Activated T-cell treated with anti-CD3 and anti-CD28 coated beads, Interleukin-2, amount 50 U/mL, for 24 hours (primary cell): ENCODE measurements at regions not wholly inside any gene's neighbourhood (a gene's known extent, or its start where the extent isn't known, plus 50 kb on each side); places are given as distances from the start of the nearest gene placed in this dataset.

ENCODE experiments used
- DNase-seq: peaks from one replicate; pipeline ENCODE4 v3.0.0-alpha.2; 2020
- H3K27ac Mint-ChIP-seq: 2 replicates; pipeline ENCODE4 v1.8.0; 2020; ENCODE audit warnings: mild to moderate bottlenecking, mixed read lengths
- H3K27me3 Mint-ChIP-seq: 2 replicates; pipeline ENCODE4 v1.8.0; 2020; ENCODE audit warnings: mixed read lengths
- H3K36me3 Mint-ChIP-seq: 2 replicates; pipeline ENCODE4 v1.8.0; 2020; ENCODE audit warnings: low read depth, mixed read lengths
- H3K4me1 Mint-ChIP-seq: 2 replicates; pipeline ENCODE4 v1.8.0; 2020; ENCODE audit warnings: low read depth, mixed read lengths
- H3K4me3 Mint-ChIP-seq: 2 replicates; pipeline ENCODE4 v1.8.0; 2020; ENCODE audit warnings: mild to moderate bottlenecking, moderate library complexity, mixed read lengths
- H3K9me3 Mint-ChIP-seq: 2 replicates; pipeline ENCODE4 v1.8.0; 2020; ENCODE audit warnings: mixed read lengths

DNA sequence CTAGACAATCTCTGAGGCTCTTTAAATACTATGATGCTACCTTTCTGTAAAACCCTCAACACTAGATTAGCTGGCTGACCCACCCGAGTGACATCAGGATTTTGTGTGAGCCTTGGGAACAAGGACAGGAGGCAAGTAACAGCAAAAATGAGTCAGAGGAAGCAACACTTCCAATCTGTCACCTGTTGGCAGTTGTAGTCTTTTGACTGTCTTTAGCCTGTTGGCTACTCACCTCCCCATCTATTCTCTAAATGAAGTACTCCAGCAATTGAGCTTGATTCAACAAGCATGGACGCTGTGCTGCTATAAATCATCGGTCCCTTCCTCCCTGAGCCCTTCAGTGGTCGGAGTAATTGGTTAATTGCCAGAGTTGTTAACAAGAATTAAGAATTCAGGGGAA lies 898.7 kb downstream of the BCL11A start:
- H3K27me3 Mint-ChIP-seq: no peaks in the 10 kb centered on the region

DNA sequence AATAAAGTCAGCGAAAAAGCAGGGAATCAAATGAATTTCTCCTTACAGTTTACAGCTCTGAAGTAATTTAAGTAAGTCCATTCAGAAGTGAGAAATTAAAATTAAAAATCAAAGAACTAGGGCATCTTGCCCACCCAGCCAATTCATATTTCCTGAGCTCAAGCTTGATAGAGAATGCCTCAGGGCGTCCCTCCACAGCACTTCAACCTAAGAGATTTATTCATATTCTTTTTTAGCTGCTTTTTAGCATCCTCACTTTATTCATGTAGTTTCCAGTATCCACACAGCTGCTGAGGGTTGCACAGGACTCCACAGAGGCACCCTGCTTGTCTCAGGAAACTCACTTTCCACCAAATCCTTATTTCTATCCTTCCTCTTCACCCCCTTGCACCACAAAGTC lies 900.3 kb downstream of the BCL11A start:
- H3K4me1 Mint-ChIP-seq: no peaks in the 10 kb centered on the region
- no peak for DNase-seq
- H3K27me3 Mint-ChIP-seq: no peaks in the 10 kb centered on the region
- H3K9me3 Mint-ChIP-seq: no peaks in the 10 kb centered on the region
- H3K36me3 Mint-ChIP-seq: no peaks in the 10 kb centered on the region
- H3K4me3 Mint-ChIP-seq: no peak overlapping the region
- no peak overlapping the region for H3K27ac Mint-ChIP-seq

More for the DNA sequence above, 898.7 kb downstream of the BCL11A start:
- no peak overlapping the region for H3K4me3 Mint-ChIP-seq
- H3K36me3 Mint-ChIP-seq: no peaks in the 10 kb centered on the region
- no peaks in the 10 kb centered on the region for H3K4me1 Mint-ChIP-seq
- no peak overlapping the region for H3K27ac Mint-ChIP-seq
- no peak for DNase-seq
- no peaks in the 10 kb centered on the region for H3K9me3 Mint-ChIP-seq

DNA sequence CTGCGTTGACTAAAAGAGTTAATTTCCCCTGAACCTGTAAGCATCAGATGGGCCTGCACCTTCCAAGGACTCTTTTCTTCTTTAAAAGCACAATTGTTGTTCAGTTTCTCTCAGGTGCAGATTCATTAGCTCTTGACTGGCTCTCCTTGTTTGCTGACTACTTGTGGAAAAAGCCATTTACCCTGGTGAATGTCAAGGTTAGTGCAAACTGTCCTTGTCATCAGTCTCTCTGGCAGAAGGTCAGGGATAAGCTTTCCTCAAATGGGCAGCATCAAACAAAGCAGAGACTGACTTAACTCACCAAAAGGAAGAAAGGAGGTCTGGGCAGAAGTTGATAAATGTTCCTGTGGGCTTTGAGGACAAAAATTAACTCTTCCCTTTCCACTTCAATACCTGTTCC lies 922.7 kb downstream of the BCL11A start:
- H3K4me1 Mint-ChIP-seq: no peaks in the 10 kb centered on the region
- H3K9me3 Mint-ChIP-seq: peaks cover 4% of the 10 kb centered on the region
- H3K27me3 Mint-ChIP-seq: no peaks in the 10 kb centered on the region
- DNase-seq: no peak
- no peak overlapping the region for H3K4me3 Mint-ChIP-seq
- no peaks in the 10 kb centered on the region for H3K36me3 Mint-ChIP-seq
- no peak overlapping the region for H3K27ac Mint-ChIP-seq

DNA sequence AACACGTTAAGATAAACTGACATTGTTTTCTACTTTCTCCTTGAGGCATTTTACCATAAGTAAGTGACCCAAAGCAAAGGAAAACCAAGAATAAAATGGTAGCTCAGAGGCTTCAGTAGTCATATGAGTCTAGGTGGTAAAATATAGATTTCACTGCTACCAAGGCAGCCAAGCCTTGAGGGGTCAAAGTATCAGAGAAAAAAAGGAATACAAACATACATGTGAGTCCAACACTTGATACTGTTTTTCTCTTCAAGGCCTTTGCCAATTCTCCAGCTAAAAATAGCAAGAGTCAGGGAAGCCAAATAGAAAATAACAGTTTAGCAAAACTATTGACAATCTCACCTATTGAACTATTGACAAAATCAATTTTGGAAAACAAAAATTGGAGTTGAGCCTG lies 925.9 kb downstream of the BCL11A start:
- H3K27me3 Mint-ChIP-seq: no peaks in the 10 kb centered on the region
- H3K36me3 Mint-ChIP-seq: no peaks in the 10 kb centered on the region
- peaks cover 4% of the 10 kb centered on the region for H3K9me3 Mint-ChIP-seq
- H3K4me3 Mint-ChIP-seq: no peak overlapping the region
- H3K4me1 Mint-ChIP-seq: no peaks in the 10 kb centered on the region
- no peak overlapping the region for H3K27ac Mint-ChIP-seq
- no peak for DNase-seq

DNA sequence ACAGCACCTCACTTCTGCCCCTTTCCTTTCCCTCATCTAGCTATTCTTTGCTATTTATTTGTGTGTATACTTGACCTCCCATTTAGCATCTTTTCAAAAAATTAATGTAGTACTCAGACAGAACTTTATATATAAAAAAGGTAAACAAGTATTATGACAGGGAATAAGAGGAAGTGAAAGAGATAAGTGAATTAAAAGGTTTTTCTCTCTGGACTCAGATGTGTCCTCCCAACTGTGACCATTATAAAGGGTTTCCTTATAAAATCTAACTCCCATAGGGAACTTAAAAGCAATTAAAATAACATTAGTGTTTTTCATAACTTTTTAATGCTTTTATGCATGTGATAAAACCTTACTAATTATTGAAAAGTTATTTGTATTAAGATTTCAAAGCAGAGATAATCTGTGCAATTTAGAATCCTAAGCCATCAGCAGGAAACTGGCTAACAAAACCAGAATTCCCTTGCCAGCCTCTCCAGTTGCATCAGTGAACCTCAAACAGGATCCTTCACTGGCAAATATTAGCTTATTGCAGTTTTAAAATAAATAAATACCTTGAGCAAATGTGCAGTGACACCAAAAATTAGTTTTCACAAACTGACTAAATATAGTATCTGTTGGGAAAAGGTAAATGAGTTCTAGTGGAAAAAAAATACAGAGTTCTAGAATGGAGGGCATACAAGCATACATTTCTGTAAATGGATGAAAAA lies 930.7 kb downstream of the BCL11A start:
- no peak for DNase-seq
- H3K27me3 Mint-ChIP-seq: no peaks in the 10 kb centered on the region
- peaks cover 2% of the 10 kb centered on the region for H3K9me3 Mint-ChIP-seq
- H3K4me3 Mint-ChIP-seq: no peak overlapping the region
- no peaks in the 10 kb centered on the region for H3K36me3 Mint-ChIP-seq
- H3K27ac Mint-ChIP-seq: no peak overlapping the region
- no peaks in the 10 kb centered on the region for H3K4me1 Mint-ChIP-seq

DNA sequence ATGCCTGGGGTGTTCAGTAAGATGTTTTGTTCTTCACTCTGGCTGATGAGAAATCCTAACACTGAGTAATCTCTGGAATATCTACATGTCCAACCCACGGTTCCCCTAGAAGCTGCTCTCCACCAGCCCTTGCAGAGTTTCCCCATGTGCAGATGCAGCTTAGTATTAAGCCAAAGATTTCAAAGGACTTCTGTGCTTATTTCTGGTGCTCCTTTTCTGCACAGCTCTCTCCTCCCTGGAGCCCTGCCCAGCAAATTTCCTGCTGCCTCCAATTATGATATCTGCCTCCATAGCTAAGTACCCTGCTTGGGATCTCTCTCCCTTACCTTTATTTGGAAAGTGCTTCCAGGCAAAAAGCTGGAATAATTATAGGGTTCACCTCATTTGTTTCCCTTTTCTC lies 949.3 kb downstream of the BCL11A start:
- H3K4me1 Mint-ChIP-seq: no peaks in the 10 kb centered on the region
- H3K9me3 Mint-ChIP-seq: peaks cover 3% of the 10 kb centered on the region
- no peaks in the 10 kb centered on the region for H3K27me3 Mint-ChIP-seq
- H3K4me3 Mint-ChIP-seq: no peak overlapping the region
- no peak overlapping the region for H3K27ac Mint-ChIP-seq
- H3K36me3 Mint-ChIP-seq: no peaks in the 10 kb centered on the region
- DNase-seq: no peak

DNA sequence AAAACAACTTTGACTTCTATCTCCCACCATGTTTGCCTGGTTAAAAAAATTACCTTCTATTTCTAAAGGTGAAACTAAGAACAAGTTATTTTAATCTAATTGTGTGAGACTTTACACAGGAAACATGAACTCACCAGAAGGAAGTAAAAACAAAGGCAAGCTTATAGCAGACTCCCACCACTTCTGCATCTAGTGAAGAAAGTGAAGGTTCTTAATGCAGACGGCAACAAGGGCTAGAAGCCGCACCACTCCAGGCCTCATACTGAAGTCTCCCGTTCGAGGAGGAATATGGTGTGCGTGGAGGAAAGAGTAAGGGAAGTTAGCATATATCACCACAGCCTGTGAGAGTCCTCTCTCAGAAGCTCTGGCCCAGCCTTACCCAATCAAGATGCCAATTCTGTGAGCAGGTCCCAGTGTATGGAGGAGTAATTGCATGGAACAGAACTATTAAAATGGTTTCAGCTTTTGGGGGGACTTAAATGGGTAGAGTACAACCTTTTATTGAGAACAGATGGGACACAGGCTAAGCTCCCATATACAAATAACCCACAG lies 958.7 kb downstream of the BCL11A start:
- Mint-ChIP-seq H3K4me1 (peaks cover 7% of the 10 kb centered on the region), H3K4me3 (no peak overlapping the region), H3K36me3 (no peaks in the 10 kb centered on the region), H3K27ac (no peak overlapping the region), H3K27me3 (no peaks in the 10 kb centered on the region), H3K9me3 (no peaks in the 10 kb centered on the region)
- no peak for DNase-seq

DNA sequence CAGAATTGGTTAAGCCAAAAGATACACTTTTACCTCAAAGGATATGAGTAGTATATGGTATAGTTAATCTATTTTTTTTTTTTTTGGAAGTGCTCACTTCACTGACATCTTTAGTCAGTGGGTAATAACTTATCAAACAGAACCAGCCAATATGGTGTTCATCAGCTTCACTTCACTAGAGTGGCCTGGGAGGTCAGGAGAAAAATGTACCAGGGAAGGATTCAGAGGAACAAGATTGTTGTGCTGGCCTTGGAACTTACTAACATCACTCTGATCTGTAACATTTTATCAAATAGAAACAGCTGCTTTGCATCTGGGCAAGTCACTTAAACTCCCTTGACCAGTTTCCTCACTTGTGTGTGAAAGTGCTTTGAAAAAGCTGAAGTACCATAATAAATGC lies 962.7 kb downstream of the BCL11A start:
- no peak overlapping the region for H3K27ac Mint-ChIP-seq
- H3K9me3 Mint-ChIP-seq: no peaks in the 10 kb centered on the region
- H3K27me3 Mint-ChIP-seq: no peaks in the 10 kb centered on the region
- DNase-seq: no peak
- no peaks in the 10 kb centered on the region for H3K36me3 Mint-ChIP-seq
- no peak overlapping the region for H3K4me3 Mint-ChIP-seq
- H3K4me1 Mint-ChIP-seq: peaks cover 7% of the 10 kb centered on the region

DNA sequence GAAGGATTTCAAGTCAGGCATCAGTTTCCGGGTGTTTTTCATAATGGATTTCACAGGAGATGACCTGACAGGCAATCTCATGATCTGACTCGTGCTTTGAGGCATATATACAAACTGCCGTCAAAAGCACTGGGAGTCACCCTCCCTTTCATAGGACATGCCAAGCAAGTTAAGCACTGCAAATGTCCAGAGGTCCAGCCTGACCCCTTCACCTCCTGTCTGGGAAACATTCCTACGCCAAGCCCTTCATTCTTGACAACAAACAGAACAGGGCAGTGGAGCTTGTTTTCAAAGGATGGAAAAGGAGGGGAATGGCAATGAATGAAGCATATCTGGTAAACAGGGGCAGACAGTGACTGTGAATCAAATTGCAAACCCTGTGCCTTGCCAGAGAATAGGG lies 963.6 kb downstream of the BCL11A start:
- no peak for DNase-seq
- no peaks in the 10 kb centered on the region for H3K36me3 Mint-ChIP-seq
- H3K4me1 Mint-ChIP-seq: peaks cover 5% of the 10 kb centered on the region
- no peak overlapping the region for H3K27ac Mint-ChIP-seq
- H3K27me3 Mint-ChIP-seq: no peaks in the 10 kb centered on the region
- H3K9me3 Mint-ChIP-seq: no peaks in the 10 kb centered on the region
- no peak overlapping the region for H3K4me3 Mint-ChIP-seq

DNA sequence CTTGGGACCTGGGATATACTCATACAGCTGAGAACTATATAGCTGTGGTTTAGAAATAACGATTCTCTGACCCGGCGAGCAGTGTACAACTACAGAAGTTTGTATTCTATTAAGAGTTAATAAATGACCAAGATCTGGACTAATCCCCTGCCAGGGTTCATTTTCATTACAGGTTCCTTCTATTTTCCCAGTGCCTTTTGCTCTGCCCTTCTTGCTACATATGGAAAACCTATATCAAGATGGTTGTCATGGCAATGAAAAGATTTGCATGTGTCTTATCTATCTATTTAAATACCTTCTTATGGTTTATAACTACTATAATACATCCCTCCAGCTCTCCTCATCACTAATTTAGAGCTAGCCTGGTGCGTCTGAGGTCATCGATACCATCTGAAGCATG lies 965.2 kb downstream of the BCL11A start:
- no peaks in the 10 kb centered on the region for H3K9me3 Mint-ChIP-seq
- H3K4me3 Mint-ChIP-seq: no peak overlapping the region
- H3K27me3 Mint-ChIP-seq: no peaks in the 10 kb centered on the region
- H3K27ac Mint-ChIP-seq: no peak overlapping the region
- DNase-seq: no peak
- no peaks in the 10 kb centered on the region for H3K36me3 Mint-ChIP-seq
- no peaks in the 10 kb centered on the region for H3K4me1 Mint-ChIP-seq

DNA sequence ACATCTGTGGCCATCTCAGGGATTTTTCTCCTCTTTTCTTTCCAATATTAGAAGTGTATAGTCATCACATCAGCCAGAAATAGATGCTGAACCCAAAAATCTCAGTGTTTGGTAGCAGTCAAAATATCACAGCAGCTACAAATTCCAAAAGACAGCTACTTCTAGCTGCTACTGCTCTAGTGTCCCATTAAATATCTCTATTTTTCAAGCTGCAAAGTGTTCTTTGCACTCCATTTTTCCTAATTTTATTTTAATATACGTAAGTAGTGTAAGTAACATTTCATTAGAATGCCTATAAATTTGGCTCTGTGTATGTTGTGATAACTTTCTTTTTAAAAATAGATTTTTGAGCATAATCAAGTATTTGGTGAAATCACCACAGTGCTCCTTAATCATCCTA lies 967.3 kb downstream of the BCL11A start:
- no peaks in the 10 kb centered on the region for H3K36me3 Mint-ChIP-seq
- no peaks in the 10 kb centered on the region for H3K4me1 Mint-ChIP-seq
- H3K4me3 Mint-ChIP-seq: no peak overlapping the region
- no peak for DNase-seq
- H3K27ac Mint-ChIP-seq: no peak overlapping the region
- no peaks in the 10 kb centered on the region for H3K9me3 Mint-ChIP-seq
- H3K27me3 Mint-ChIP-seq: no peaks in the 10 kb centered on the region

DNA sequence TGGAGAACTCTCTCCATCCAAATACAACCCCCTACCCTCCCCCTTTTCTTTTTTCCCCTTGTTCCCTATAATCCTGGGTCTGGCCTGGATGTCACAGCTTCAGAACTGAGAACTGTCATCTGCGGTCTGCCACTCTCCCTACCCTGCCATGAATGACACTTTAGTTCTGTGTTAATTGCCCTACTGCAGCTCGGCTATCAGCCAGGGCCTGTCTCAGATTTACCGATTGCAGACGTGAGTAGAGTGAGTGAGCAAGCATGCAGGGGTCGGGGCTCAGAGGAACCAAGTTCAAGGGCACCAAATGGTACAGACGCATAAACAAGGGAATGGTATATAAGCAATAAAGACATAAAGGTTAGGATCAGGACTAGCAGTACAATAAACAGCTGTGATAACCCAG lies 967.8 kb downstream of the BCL11A start:
- Mint-ChIP-seq H3K27ac (no peak overlapping the region), H3K9me3 (no peaks in the 10 kb centered on the region), H3K4me3 (no peak overlapping the region), H3K4me1 (no peaks in the 10 kb centered on the region), H3K36me3 (no peaks in the 10 kb centered on the region), H3K27me3 (no peaks in the 10 kb centered on the region)
- DNase-seq: no peak

DNA sequence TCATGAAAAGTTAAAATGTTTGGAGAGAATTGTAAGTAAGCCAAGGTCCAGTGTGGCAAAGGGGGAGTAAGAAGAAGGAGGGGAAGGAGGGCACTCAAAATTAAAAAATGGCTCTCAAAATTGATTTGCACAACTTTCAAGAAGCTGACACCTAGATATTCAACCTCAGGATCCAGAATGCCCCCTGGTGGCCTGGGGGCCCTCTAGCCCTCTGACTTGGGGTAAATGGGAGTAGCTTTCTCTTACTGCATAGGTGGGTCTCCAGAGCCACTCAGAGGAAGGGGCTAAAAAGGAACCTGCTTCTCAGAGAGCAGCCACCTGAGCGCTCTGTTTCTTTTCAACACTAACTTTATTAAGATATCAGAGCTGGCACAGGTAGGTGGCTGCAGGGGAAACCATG lies 968.5 kb downstream of the BCL11A start:
- DNase-seq: no peak
- Mint-ChIP-seq H3K9me3 (no peaks in the 10 kb centered on the region), H3K27me3 (no peaks in the 10 kb centered on the region), H3K4me1 (no peaks in the 10 kb centered on the region), H3K36me3 (no peaks in the 10 kb centered on the region), H3K4me3 (no peak overlapping the region), H3K27ac (no peak overlapping the region)

DNA sequence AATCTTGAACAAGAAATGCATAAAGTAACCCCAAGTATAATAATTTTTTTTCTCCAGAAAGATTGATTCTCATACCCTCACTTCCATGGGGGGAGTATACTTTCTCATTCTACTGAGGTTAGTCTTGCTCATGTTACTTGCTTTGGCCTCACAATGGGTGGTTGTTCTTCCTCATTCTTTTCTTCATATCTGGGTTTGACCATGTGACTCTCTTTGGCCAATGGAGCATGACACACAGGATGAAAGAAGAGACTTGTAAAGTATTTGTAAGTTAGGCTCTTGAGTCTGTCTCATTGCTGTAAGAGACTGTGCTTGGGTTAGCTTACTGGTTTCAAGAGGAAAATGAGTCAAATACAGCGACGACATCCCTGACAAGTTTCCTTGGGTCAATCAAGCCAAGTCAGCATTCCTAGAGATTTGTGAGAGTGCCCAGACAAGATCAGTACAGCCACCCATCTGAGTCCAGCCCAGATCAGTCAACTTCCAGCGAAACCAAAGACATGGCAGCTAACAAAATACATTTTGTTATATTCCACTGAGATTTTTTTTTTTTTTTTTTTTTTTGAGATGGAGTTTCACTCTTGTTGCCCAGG lies 970.2 kb downstream of the BCL11A start:
- Mint-ChIP-seq H3K9me3 (no peaks in the 10 kb centered on the region), H3K4me1 (no peaks in the 10 kb centered on the region), H3K27ac (no peak overlapping the region), H3K36me3 (no peaks in the 10 kb centered on the region), H3K27me3 (no peaks in the 10 kb centered on the region), H3K4me3 (no peak overlapping the region)
- no peak for DNase-seq

DNA sequence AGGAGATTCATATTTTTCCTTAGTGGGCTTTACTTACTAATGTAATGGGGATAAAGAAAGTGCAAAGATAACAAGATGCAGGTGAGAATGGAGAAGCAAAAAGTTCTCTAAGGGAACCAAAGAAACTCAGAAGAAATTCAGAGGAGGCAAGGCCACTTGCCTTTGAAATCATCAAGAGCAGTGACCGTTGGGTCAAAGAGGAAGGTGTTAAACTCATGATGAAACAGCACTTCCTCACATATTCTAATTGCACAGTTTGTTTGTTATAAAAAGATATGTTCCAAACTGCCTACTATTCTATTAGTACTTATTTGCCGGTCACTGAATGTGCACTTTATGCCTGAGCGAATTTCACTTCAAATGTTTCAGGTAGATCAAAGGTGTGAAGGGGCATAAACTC lies 975.1 kb downstream of the BCL11A start:
- DNase-seq: no peak
- H3K36me3 Mint-ChIP-seq: no peaks in the 10 kb centered on the region
- no peak overlapping the region for H3K27ac Mint-ChIP-seq
- H3K9me3 Mint-ChIP-seq: no peaks in the 10 kb centered on the region
- no peaks in the 10 kb centered on the region for H3K27me3 Mint-ChIP-seq
- H3K4me3 Mint-ChIP-seq: no peak overlapping the region
- no peaks in the 10 kb centered on the region for H3K4me1 Mint-ChIP-seq
